K562 (cell line): ENCODE measurements at regions not wholly inside any gene's neighbourhood (a gene's known extent, or its start where the extent isn't known, plus 50 kb on each side); places are given as distances from the start of the nearest gene placed in this dataset.

Source experiments
- CBX5 ChIP-seq: IDR thresholded peaks from 2 replicates; pipeline ENCODE4 v1.6.1; 2014; ENCODE audit warnings: low read depth, borderline replicate concordance
- CEBPG ChIP-seq, 3 experiments: fragments of 200-800 bp in 1 of 3; sonication (Bioruptor generic) in 1 of 3; sonication (generic) in 1 of 3; formaldehyde crosslinking in 1 of 3; IDR thresholded peaks in 2 of 3; conservative IDR thresholded peaks in 1 of 3; 2 replicates each; pipeline versions ENCODE4 v1.6.1 to v1.8.0; 2016 to 2022; ENCODE audit warnings: missing compliant biosample characterization in 2 of 3, missing genetic modification characterization in 2 of 3, mild to moderate bottlenecking in 1 of 3, missing genetic modification reagents in 1 of 3
- ELF1 ChIP-seq: fragments of 200-800 bp; sonication (Bioruptor generic); IDR thresholded peaks from 2 replicates; pipeline ENCODE4 v1.6.1; 2016; ENCODE audit warnings: missing genetic modification characterization, missing compliant biosample characterization
- HDAC8 ChIP-seq: fragments of 450-650 bp; IDR thresholded peaks from 2 replicates; pipeline ENCODE4 v1.6.1; 2016; ENCODE audit warnings: mild to moderate bottlenecking, missing genetic modification characterization, moderate library complexity, missing compliant biosample characterization
- MIER1 ChIP-seq: fragments of 450-650 bp; IDR thresholded peaks from 2 replicates; pipeline ENCODE4 v1.6.1; 2016; ENCODE audit warnings: antibody characterized with exemption, mild to moderate bottlenecking, low read depth
- SMARCC2 ChIP-seq: fragments of 450-650 bp; IDR thresholded peaks from 2 replicates; pipeline ENCODE4 v1.6.1; 2017; ENCODE audit warnings: antibody characterized with exemption, moderate library complexity, mild to moderate bottlenecking, low read depth
- SPI1 ChIP-seq: IDR thresholded peaks from 2 replicates; pipeline ENCODE4 v1.6.1; 2011; ENCODE audit warnings: low read depth, low read length, control low read depth, borderline replicate concordance
- SUPT5H ChIP-seq: fragments of 450-650 bp; IDR thresholded peaks from 2 replicates; pipeline ENCODE4 v1.6.1; 2016
- TBL1XR1 ChIP-seq, 2 experiments: IDR thresholded peaks; 2 replicates each; pipeline ENCODE4 v1.6.1; 2012; ENCODE audit warnings: improper control_type of control experiment in 2 of 2, low read length in 2 of 2, mild to moderate bottlenecking in 1 of 2
- THRAP3 ChIP-seq: fragments of 450-650 bp; IDR thresholded peaks from 2 replicates; pipeline ENCODE4 v1.6.1; 2016; ENCODE audit warnings: mild to moderate bottlenecking, inconsistent platforms, borderline replicate concordance
- TRIM24 ChIP-seq, 2 experiments: fragments of 450-650 bp; IDR thresholded peaks; 2 replicates each; pipeline ENCODE4 v1.6.1; 2016
- U2AF1 ChIP-seq: fragments of 200-400 bp; formaldehyde crosslinking; optimal IDR thresholded peaks from 2 replicates; pipeline ENCODE3; 2017; ENCODE audit warnings: mild to moderate bottlenecking, low read depth, low read length, moderate library complexity
- ZNF133 ChIP-seq: fragments of 250-450 bp; sonication (Bioruptor Pico); IDR thresholded peaks from 2 replicates; pipeline ENCODE4 v1.4.0; 2020; ENCODE audit warnings: mild to moderate bottlenecking
- ZNF23 ChIP-seq: fragments of 250-450 bp; sonication (Bioruptor Pico); IDR thresholded peaks from 2 replicates; pipeline ENCODE4 v1.4.0; 2020; ENCODE audit warnings: mild to moderate bottlenecking
- TF ChIP-seq, protein P1 (sequence below), 2 experiments: IDR thresholded peaks in 1 of 2; conservative IDR thresholded peaks in 1 of 2; 2 replicates each; pipeline ENCODE4 v1.6.1; 2016; ENCODE audit warnings: low read depth in 2 of 2, mild to moderate bottlenecking in 1 of 2, missing compliant biosample characterization in 1 of 2, missing genetic modification characterization in 1 of 2, moderate library complexity in 1 of 2
- TF ChIP-seq, protein P2 (sequence below): sonication (generic); formaldehyde crosslinking; IDR thresholded peaks from 2 replicates; pipeline ENCODE4 v1.8.1; 2023; ENCODE audit warnings: mild to moderate bottlenecking, missing genetic modification reagents
- TF ChIP-seq, protein P3 (sequence below), 2 experiments: fragments of 200-800 bp in 1 of 2; sonication (Bioruptor generic) in 1 of 2; sonication (generic) in 1 of 2; formaldehyde crosslinking in 1 of 2; IDR thresholded peaks in 1 of 2; conservative IDR thresholded peaks in 1 of 2; 2 replicates each; pipeline versions ENCODE4 v1.5.0 to v1.6.1; 2016 to 2020; ENCODE audit warnings: missing compliant biosample characterization in 1 of 2, missing genetic modification characterization in 1 of 2, missing genetic modification reagents in 1 of 2

DNA sequence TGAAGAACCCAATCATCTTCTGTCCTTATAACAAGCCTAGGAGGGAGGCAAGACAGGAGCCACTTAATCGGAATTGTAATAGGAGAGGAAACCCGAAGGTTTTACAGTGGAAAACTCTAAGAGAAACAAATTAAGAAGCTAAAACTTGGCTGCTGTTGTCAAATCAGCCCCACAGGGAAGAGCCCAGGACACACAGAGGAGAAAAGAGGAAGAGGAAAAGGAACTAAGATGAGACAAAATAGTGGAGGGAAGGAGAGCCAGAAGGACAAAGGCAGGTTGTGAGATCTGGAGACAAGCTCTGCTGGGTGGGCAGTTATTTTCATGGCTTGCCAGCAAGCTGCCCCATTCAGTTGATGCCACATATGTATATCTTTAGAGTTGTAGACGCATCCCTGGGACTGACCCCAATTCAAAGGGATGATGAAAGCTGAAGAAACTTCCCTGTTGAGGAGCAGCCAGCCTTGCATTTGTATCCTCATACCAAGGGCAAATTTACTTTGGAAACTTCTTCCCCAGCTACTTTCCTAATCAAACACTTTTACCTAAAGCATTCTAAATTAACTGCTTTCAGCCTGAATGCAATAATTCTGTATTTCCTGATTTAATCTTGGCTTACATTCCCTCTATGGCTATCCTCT is 499.8 kb upstream of the MEIS1 start (continued):
- TF ChIP-seq, protein P1, sequence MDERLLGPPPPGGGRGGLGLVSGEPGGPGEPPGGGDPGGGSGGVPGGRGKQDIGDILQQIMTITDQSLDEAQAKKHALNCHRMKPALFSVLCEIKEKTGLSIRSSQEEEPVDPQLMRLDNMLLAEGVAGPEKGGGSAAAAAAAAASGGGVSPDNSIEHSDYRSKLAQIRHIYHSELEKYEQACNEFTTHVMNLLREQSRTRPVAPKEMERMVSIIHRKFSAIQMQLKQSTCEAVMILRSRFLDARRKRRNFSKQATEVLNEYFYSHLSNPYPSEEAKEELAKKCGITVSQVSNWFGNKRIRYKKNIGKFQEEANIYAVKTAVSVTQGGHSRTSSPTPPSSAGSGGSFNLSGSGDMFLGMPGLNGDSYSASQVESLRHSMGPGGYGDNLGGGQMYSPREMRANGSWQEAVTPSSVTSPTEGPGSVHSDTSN (CRISPR knock-in tag; IDR thresholded peaks at IDR 0.05; ENCODE audit: low read depth), result no peak
- TF ChIP-seq, protein P1 (tag; conservative IDR thresholded peaks at IDR 0.05; ENCODE audit: low read depth), result no peak
- TF ChIP-seq SUPT5H (no peak), THRAP3 (no peak), ELF1 (tag) (no peak), TBL1XR1 (IDR thresholded peaks at IDR 0.05; ENCODE audit: low read length in 2 of 2) (no peak), MIER1 (no peak), SMARCC2 (no peak), ZNF23 (CRISPR knock-in tag) (no peak), TRIM24 (IDR thresholded peaks at IDR 0.05) (peak in 1 of 2 experiments; percentile 75; a peak in 2 of 4 replicates), ZNF133 (CRISPR knock-in tag) (no peak), SPI1 (peak; percentile 68; the same call in 1 of the 2 replicates), HDAC8 (tag) (no peak), CEBPG (CRISPR knock-in tag; IDR thresholded peaks at IDR 0.05) (no peak), CEBPG (tag; conservative IDR thresholded peaks at IDR 0.05 in 1 of 2, IDR thresholded peaks at IDR 0.05 in 1 of 2) (peak in 1 of 2 experiments; percentile 45; a peak in 2 of 4 replicates), CBX5 (no peak), U2AF1 (no peak)
- TF ChIP-seq, protein P2, sequence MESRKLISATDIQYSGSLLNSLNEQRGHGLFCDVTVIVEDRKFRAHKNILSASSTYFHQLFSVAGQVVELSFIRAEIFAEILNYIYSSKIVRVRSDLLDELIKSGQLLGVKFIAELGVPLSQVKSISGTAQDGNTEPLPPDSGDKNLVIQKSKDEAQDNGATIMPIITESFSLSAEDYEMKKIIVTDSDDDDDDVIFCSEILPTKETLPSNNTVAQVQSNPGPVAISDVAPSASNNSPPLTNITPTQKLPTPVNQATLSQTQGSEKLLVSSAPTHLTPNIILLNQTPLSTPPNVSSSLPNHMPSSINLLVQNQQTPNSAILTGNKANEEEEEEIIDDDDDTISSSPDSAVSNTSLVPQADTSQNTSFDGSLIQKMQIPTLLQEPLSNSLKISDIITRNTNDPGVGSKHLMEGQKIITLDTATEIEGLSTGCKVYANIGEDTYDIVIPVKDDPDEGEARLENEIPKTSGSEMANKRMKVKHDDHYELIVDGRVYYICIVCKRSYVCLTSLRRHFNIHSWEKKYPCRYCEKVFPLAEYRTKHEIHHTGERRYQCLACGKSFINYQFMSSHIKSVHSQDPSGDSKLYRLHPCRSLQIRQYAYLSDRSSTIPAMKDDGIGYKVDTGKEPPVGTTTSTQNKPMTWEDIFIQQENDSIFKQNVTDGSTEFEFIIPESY, result no peak
- TF ChIP-seq, protein P3, sequence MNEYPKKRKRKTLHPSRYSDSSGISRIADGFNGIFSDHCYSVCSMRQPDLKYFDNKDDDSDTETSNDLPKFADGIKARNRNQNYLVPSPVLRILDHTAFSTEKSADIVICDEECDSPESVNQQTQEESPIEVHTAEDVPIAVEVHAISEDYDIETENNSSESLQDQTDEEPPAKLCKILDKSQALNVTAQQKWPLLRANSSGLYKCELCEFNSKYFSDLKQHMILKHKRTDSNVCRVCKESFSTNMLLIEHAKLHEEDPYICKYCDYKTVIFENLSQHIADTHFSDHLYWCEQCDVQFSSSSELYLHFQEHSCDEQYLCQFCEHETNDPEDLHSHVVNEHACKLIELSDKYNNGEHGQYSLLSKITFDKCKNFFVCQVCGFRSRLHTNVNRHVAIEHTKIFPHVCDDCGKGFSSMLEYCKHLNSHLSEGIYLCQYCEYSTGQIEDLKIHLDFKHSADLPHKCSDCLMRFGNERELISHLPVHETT (CRISPR knock-in tag; conservative IDR thresholded peaks at IDR 0.05 in 1 of 2, IDR thresholded peaks at IDR 0.05 in 1 of 2), result no peak
